Spleen (tissue), 11 donors: ENCODE measurements at regions not wholly inside any gene's neighbourhood (a gene's known extent, or its start where the extent isn't known, plus 50 kb on each side); places are given as distances from the start of the nearest gene placed in this dataset.

Experiments
- DNase-seq: peaks from one replicate; pipeline ENCODE4 v3.0.0-alpha.2; 2020
- H3K27ac ChIP-seq, 8 donors: fragments of 200-600 bp; sonication (generic) in 7 of 8; 1 replicate in 4 of 8; 2 replicates in 4 of 8; pipeline versions ENCODE4 v1.5.0 to v1.8.0; 2016 to 2021; ENCODE audit warnings: inconsistent platforms in 4 of 8, mild to moderate bottlenecking in 4 of 8, moderate library complexity in 1 of 8
- H3K27me3 ChIP-seq, 7 donors: fragments of 200-600 bp; sonication (generic) in 6 of 7; replicated peaks in 1 of 7; 1 replicate in 4 of 7; 2 replicates in 3 of 7; pipeline versions ENCODE4 v1.5.0 to v1.8.0; 2016 to 2021; ENCODE audit warnings: inconsistent platforms in 3 of 7, mild to moderate bottlenecking in 1 of 7
- H3K36me3 ChIP-seq, 6 donors: fragments of 200-600 bp; sonication (generic) in 5 of 6; 1 replicate in 4 of 6; 2 replicates in 2 of 6; pipeline versions ENCODE4 v1.5.0 to v1.8.0; 2016 to 2021; ENCODE audit warnings: inconsistent platforms in 2 of 6
- H3K4me1 ChIP-seq, 6 donors: fragments of 200-600 bp; sonication (generic) in 5 of 6; 1 replicate in 3 of 6; 2 replicates in 3 of 6; pipeline versions ENCODE4 v1.5.0 to v1.8.0; 2016 to 2021; ENCODE audit warnings: inconsistent platforms in 3 of 6
- H3K4me3 ChIP-seq, 8 donors: fragments of 200-600 bp; sonication (generic) in 7 of 8; 1 replicate in 4 of 8; 2 replicates in 4 of 8; pipeline versions ENCODE4 v1.5.0 to v1.8.0; 2016 to 2021; ENCODE audit warnings: inconsistent platforms in 4 of 8, mild to moderate bottlenecking in 4 of 8, moderate library complexity in 2 of 8
- H3K9me3 ChIP-seq, 8 donors: fragments of 200-600 bp; sonication (generic) in 7 of 8; 1 replicate in 4 of 8; 2 replicates in 4 of 8; pipeline versions ENCODE4 v1.5.0 to v1.8.0; 2016 to 2021; ENCODE audit warnings: inconsistent platforms in 4 of 8
- POLR2A ChIP-seq, 3 donors: fragments of 450-650 bp; IDR thresholded peaks; one replicate each; pipeline ENCODE4 v1.5.1; 2017; ENCODE audit warnings: antibody characterized with exemption in 3 of 3, mild to moderate bottlenecking in 1 of 3
- POLR2AphosphoS5 ChIP-seq, 3 donors: sonication (generic); formaldehyde crosslinking; IDR thresholded peaks; one replicate each; pipeline ENCODE4 v1.5.1; 2017; ENCODE audit warnings: antibody characterized with exemption in 3 of 3
- WGBS, 5 donors: extraction: QIAGEN DNeasy Blood & Tissue Kit in 3 of 5; methylation state at CpG; one replicate each; pipeline versions ENCODE4 v1.1.5 to v1.1.7; 2013 to 2018; 5-methylcytosine and 5-hydroxymethylcytosine counted together
- intact Hi-C: fragments of 100-400 bp; cut with DNase I; formaldehyde crosslinking; loops from one replicate; pipeline ENCODE4 v1.15.0; 2023; ENCODE audit warnings: low total_unique reads
- TF ChIP-seq, protein P1 (sequence below), 11 experiments: fragments of 200-600 bp in 7 of 11; fragments of 450-650 bp in 4 of 11; sonication (generic) in 4 of 11; IDR thresholded peaks in 8 of 11; conservative IDR thresholded peaks in 3 of 11; 1 replicate in 7 of 11; 2 replicates in 4 of 11; pipeline versions ENCODE4 v1.4.0 to v1.8.0; 2016 to 2021; ENCODE audit warnings: antibody characterized with exemption in 11 of 11, inconsistent platforms in 4 of 11, mild to moderate bottlenecking in 1 of 11
- donor health status: healthy with polysubstance abuse.
- donor health status: DM: no; HTN: no; CAD: no; lungs with moderate emphysema.
- donor health status: DM: no; HTN: no; CAD: no.
- donor health status: Bipolar disorder and iron deficiency.
- donor health status: healthy.
- donor health status: DM: no; HTN: no; CAD: no.
- donor health status: DM: yes; HTN: yes; CAD: no.

DNA sequence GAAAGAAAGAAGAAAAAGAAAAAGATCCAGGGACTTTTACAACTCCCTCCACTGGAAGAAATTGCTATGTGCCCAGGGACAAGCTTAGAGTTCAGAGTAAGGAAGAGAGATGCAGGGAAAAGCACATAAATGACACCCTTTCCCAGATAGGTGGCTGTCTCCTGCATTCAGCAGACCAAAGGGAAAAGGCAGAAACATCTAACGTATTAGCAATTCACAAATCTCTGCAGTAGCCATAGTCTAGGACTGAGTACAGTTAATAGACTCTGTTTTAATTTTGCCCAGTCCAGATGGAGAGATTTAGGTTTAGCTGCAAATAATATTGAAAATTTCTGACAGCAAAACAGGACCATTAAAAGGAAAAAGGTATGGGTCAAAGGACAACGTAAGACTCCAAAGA is 71.3 kb upstream of the TNFRSF21 start:
- Histone ChIP-seq H3K27ac (no peak overlapping the region), H3K4me1 (no peaks in the 10 kb centered on the region), H3K4me3 (no peak overlapping the region), H3K9me3 (peaks cover 0 to 5% (median 0%) of the 10 kb centered on the region in 8 donors), H3K36me3 (no peaks in the 10 kb centered on the region), H3K27me3 (no peaks in the 10 kb centered on the region)
- no peak for DNase-seq
- TF ChIP-seq, protein P1, sequence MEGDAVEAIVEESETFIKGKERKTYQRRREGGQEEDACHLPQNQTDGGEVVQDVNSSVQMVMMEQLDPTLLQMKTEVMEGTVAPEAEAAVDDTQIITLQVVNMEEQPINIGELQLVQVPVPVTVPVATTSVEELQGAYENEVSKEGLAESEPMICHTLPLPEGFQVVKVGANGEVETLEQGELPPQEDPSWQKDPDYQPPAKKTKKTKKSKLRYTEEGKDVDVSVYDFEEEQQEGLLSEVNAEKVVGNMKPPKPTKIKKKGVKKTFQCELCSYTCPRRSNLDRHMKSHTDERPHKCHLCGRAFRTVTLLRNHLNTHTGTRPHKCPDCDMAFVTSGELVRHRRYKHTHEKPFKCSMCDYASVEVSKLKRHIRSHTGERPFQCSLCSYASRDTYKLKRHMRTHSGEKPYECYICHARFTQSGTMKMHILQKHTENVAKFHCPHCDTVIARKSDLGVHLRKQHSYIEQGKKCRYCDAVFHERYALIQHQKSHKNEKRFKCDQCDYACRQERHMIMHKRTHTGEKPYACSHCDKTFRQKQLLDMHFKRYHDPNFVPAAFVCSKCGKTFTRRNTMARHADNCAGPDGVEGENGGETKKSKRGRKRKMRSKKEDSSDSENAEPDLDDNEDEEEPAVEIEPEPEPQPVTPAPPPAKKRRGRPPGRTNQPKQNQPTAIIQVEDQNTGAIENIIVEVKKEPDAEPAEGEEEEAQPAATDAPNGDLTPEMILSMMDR (IDR thresholded peaks at IDR 0.05 in 8 of 11, conservative IDR thresholded peaks at IDR 0.05 in 3 of 11): no peak
- TF ChIP-seq POLR2A (IDR thresholded peaks at IDR 0.05): no peak
- no peak for TF ChIP-seq POLR2AphosphoS5 (IDR thresholded peaks at IDR 0.05)
- WGBS, 5 donors: 82 to 92% (median 84%) methylated on average over 2 of the region's 2 CpGs
- intact Hi-C loops: no loop called here

DNA sequence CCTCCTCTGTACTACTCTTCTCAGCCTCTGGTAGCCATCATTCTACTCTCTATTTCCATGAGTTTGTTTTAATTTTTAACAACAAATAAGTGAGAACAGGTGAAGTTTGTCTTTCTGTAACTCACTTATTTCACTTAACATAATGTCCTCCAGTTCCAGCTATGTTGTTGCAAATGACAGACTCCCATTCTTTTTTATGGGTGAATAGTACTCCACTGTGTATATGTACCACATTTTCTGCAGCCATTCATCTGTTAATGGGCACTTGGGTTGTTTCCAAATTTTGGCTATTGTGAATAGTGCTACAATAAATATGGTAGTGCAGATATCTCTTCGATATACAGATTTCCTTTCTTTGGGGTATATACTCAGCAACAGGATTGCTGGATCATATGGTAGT is 73.7 kb upstream of the TNFRSF21 start:
- TF ChIP-seq POLR2A (IDR thresholded peaks at IDR 0.05) (no peak), POLR2AphosphoS5 (IDR thresholded peaks at IDR 0.05) (no peak)
- TF ChIP-seq, protein P1 (IDR thresholded peaks at IDR 0.05 in 8 of 11, conservative IDR thresholded peaks at IDR 0.05 in 3 of 11): no peak
- Histone ChIP-seq H3K27me3 (no peaks in the 10 kb centered on the region), H3K36me3 (no peaks in the 10 kb centered on the region), H3K9me3 (peaks cover 0 to 10% (median 0%) of the 10 kb centered on the region in 8 donors), H3K4me3 (no peak overlapping the region), H3K27ac (no peak overlapping the region), H3K4me1 (no peaks in the 10 kb centered on the region)
- DNase-seq: no peak
- intact Hi-C loops: no loop called here
- 89 to 97% (median 95%) methylated on average over 1 of the region's 1 CpG for WGBS, 5 donors

DNA sequence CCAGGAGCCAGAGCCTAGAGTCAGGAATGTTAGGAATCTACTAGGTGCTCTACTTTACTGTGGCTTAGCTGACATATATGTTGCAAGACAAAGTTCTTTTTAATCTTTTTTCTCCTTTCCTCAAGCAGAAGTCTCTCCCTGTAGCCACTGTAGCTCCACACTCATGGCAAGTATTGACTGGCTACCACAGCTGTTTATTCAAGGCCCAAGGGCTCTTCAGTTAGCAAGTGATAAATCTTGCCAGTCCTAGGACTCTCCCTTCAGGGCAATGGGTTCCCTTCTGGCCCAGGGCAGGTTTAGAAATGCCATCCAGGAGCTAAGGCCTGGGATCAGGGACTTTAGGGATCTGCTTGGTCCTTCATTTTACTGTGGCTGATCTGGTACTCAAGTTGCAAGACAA is 82.0 kb upstream of the TNFRSF21 start:
- Histone ChIP-seq H3K27ac (no peak overlapping the region), H3K4me3 (no peak overlapping the region), H3K4me1 (no peaks in the 10 kb centered on the region), H3K9me3 (peaks cover 0 to 36% (median 24%) of the 10 kb centered on the region in 8 donors), H3K36me3 (no peaks in the 10 kb centered on the region), H3K27me3 (no peaks in the 10 kb centered on the region)
- intact Hi-C loops: no loop called here
- TF ChIP-seq, protein P1 (IDR thresholded peaks at IDR 0.05 in 8 of 11, conservative IDR thresholded peaks at IDR 0.05 in 3 of 11): no peak
- TF ChIP-seq POLR2AphosphoS5 (IDR thresholded peaks at IDR 0.05) (no peak), POLR2A (IDR thresholded peaks at IDR 0.05) (no peak)
- no peak for DNase-seq

DNA sequence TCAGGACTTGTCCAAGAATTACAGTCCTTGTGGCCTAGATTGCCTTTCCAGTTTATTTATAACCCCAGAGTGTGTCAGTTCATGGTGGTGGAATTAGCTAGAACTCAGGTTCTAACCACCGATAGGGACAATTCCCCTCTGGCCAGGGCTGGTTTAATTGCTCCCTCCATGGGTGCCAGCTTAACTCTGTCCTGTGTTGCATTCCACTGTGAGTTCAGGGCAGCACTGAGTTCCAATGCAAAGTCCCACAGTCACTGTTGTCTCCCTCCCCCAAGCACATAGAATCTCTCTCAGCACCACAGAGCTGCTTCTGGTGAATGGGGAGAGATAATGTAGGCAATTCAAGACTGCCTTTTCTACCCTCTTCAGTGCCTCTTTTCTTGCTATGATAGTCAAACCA is 82.5 kb upstream of the TNFRSF21 start:
- no peak for DNase-seq
- no peaks in the 10 kb centered on the region for H3K27me3 ChIP-seq
- TF ChIP-seq POLR2AphosphoS5 (IDR thresholded peaks at IDR 0.05) (no peak), POLR2A (IDR thresholded peaks at IDR 0.05) (no peak)
- TF ChIP-seq, protein P1 (IDR thresholded peaks at IDR 0.05 in 8 of 11, conservative IDR thresholded peaks at IDR 0.05 in 3 of 11): no peak
- H3K27ac ChIP-seq: no peak overlapping the region
- H3K4me1 ChIP-seq: no peaks in the 10 kb centered on the region
- intact Hi-C loops: no loop called here
- 86 to 100% (median 96%) methylated on average over 1 of the region's 1 CpG for WGBS, 5 donors
- peaks cover 0 to 34% (median 24%) of the 10 kb centered on the region in 8 donors for H3K9me3 ChIP-seq
- H3K36me3 ChIP-seq: no peaks in the 10 kb centered on the region
- no peak overlapping the region for H3K4me3 ChIP-seq
